CD1c-positive myeloid dendritic cell (primary cell): ENCODE measurements at regions not wholly inside any gene's neighbourhood (a gene's known extent, or its start where the extent isn't known, plus 50 kb on each side); places are given as distances from the start of the nearest gene placed in this dataset.

ENCODE experiments used
- DNase-seq: peaks from one replicate; pipeline ENCODE4 v3.0.0-alpha.2; 2016; ENCODE audit errors: extremely low spot score

DNA sequence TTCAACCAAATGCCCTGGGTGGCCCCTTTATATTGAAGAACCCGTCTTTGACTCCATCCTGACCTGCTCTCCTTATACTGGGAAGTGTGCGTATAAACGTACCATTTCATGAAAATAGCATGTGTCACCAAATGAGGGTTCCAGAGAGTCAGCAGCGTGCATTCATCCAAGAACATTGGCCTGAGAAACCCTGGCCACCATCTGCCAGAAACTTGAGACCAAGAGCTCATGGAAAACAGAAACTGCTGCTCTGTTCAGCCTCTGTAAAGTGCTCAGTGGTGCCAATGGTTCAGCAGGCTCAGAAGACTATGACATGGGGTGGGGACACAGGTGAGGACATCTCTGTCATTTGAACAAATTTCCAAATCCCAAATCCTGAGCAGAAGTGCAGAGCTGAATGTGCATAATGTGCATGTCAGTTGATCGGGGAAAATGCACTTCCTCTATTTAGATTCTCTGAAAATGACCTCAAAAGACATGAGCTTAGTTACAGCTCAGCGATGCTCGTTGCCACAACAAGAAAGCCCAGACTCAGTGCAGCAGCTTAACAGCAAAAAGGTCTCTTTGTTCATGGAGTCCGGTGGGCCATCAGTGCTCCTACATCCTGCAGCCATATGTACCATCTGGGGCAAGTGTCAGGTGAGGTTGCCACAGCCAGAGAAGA, 176.1 kb downstream of the ATPSCKMT start:
- no peak for DNase-seq

DNA sequence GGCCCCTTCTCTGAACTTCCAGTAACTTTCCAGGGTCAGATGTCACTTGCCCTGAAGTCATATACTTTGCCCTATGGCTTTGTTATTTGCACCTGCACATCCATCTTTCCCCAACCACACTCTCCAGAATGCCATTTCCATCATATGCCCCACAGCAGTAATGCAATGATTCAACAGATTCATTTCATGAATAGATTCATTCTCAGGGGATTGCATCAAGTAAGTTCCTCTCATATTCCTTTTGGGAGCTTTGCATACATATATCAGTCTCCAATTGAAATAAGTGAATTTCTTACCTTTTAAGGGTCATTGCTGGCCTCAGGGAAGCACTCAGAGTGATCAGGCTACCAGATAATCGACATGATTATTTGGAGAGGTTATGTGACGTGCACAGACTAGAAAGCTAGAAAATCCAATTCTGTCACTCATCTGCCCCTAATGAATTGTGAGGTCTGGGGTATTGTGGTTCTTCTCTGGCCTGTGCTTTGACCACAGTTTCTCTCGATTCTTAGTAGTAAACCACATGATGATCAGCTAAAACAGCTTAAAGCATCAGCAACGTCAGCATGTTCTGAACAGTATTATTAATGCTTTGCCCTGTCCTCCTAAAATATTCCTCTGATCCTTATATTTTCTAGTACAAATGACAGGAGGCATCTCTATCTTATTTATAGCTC, 179.9 kb downstream of the ATPSCKMT start:
- DNase-seq, result no peak

DNA sequence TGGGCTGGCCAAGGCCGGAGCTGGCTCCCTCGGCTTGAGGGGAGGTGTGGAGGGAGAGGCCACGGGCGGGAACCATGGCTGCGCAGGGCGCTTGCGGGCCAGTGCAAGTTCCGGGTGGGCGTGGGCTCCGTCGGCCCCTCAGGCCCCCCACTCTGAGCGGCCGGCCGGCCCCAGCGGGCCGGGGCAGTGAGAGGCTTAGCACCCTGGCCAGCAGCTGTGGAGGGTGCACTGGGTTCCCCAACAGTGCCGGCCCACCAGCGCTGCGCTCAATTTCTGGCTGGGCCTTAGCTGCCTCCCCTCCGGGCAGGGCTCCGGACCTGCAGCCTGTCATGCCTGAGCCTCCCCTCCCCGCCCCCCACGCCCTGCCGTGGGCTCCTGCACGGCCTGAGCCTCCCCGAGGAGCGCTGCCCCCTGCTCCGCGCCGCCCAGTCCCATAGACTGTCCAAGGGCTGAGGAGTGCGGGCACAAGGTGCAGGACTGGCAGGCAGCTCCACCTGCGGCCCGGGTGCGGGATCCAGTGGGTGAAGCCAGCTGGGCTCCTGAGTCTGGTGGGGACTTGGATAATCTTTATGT, 184.2 kb downstream of the ATPSCKMT start:
- DNase-seq, result no peak

DNA sequence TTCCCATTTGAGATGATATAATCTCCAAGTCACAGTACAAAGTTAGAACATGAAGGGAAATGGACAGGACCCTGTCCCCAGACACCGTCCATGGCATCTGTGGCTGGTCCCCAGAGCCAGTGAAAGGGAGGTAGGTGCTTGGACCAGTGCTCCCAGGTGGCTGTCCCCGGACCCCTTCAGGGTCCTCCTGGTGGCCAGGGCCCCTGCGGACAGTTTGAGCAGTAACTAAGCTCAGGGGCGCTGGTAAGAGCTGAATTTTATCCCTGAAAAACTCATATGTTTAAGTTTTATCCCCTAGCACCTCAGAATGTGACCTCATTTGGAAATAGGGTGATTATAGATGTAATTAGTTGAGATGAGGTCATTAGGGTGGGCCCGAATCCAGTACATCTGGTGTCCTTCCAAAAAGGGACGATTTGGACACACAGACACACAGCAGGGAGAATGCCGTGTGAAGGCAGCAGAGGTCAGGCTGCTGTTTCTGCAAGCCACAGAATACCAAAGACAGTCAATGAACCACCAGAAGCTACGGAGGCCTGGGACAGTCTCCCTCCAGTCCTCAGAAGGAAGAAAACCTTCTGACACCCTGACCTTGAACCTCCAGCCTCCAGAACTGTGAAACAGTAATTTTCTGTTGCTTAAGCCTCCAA, 185.0 kb downstream of the ATPSCKMT start:
- DNase-seq, result no peak

DNA sequence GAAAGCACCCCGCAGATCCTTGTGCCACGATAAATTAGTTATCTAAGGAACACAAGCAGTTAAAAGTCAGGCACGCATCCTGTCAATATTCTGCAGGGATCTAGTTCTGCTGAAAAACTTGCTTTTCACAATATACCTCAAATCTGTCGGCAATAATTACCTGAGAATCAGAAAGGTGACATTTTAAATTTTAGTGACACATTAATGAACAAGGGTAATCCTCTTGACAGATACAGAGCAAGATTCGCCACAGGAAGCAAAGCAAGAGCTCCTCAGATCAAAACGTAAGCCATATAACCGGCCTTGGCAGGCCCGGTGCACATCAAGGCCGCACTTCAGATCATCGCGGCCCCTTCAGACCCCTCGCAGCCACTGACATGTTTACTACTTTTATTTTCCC, 185.7 kb downstream of the ATPSCKMT start:
- no peak for DNase-seq

DNA sequence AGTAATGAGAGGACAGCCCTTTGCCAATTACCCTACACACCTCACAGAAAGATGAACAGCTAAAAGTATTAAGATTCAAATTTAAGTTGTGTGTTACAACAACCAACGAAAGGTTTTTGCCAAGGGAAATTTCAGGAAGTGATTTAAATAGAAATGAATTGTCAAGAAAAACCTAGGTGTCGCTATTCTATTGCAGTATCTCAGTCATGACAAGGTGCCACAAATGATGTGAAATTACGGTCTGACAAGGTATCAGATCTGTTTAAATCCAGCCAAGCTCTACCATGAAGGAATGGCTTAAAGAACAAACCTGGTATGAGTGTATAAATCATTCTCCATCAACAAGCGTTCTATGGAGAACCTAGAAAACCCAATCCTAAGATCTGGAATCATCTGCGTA, 189.7 kb downstream of the ATPSCKMT start:
- DNase-seq, result no peak

DNA sequence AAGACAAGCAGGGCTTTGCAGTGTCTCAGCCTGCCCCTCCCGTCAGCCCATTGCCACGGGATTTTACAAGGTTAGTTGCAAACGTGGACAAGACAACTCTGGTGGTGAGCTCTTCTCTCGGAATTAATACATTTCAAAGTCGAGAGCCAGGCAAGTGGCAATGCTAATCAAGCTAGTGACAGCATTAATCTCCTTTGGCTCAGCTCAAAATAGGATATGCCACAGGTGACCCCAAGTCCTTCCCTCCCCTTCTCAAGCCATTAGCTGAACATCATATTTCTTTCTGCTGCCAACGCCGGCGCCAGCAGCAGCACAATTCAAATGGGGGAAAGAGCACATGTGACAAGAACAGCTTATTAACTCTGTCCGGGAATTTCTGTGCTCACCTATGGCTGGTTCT, 190.1 kb downstream of the ATPSCKMT start:
- DNase-seq, result no peak

DNA sequence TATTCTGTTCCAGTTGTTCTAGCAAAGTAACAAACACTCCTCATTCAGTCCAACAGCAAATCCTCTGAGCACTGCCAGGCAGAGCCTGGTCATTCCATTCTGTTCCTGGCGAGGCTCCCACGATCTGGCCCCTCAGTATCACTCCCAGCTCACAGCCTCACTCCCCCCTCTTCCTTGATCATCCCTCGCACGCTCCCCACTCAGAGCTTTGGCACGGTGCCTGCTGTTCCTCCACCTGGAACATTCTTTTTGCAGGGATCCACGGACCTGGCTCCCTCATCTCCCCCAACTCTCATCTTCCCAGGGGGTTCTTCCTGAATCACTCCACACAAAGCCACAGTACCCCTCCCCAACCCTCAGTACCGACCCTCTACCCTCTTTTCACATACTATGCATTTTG, 192.3 kb downstream of the ATPSCKMT start:
- no peak for DNase-seq

DNA sequence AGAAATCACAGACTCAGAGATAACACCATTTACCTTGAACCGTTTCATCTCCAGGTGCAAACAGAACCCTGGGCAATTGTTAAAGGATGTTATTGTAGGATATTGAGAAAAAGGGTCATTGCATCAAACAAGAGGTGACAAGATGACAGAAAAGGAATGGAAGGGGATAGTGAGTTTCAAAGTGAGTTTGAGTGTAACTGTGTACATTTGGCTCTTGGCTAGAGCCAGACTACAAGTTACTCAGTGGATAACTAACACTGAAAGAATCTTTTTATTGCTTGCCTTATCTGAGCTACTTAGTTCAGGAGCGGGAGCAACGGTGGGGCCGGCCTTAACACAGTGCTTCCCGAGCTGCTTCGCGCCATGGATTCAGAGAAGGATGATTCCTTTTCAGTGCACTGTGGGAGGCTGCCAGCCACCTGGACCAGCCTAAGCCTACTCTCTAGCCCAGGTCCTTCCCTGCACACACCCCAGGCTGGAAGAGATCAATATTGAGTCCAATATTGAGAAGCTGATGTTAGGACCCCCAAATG, 193.4 kb downstream of the ATPSCKMT start:
- DNase-seq, result no peak

DNA sequence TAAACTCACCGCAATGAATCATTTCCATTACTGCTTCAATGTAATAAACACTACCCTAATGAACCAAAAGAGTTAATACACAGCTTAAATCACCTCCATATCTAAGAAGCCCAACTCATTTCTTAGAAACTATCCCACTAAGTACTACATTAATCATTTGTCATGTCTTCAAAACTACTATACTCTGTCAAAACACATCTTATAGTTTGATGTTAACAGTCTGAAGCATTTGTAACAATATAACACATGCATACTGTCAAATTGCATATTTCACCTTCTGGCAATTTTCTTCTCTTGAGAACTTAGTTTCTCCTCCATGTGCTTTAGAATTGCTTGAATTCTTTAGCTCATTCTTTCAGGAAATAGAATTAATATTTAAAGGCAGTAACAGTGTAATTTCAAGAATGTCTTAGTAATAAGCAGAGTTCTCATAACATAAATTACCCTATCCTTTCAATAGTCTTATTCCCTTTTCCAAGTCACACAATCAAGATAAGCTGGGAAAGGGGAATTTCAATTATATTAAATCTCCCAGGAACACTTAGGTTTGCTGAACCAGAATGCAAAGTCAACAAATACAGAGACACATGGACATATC, 199.7 kb downstream of the ATPSCKMT start:
- no peak for DNase-seq

DNA sequence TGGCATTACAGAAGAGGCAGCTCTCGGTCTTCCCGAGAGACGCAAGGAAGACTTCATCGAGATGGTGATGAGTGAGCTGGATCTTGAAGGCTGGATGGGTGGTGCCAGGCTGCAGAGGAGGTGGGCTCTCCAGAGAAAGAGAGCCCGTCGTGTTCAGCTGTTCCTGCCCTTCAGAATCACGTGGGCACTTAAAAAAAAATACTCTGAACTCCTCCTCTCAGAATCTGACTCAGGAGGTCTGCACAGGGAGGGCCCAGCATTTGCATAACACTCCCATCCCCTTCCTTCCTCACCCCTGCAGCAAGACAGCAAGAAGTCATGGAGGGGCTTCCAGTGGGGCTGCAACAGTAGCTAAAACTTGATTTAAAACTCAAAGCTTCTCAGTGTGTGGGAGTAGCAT, 203.0 kb downstream of the ATPSCKMT start:
- no peak for DNase-seq

DNA sequence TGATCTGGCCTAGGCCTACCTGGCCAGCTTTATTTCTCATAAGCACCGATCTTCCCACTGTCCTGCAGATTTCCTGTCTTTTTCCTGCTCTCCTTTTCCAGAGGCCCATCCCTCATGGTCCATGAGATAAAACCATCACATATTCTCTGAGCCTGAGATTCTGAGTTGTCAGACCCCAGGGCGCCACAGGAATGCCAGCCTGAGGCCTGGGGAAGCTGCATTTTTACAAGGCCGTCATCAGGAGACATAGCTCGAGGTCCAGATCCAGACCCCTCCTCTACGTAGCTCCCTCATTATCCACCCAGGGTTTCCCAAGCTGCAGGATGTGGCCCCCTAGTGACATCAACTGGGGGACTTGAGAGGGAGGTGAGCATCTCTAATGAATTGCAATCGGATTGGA, 204.3 kb downstream of the ATPSCKMT start:
- DNase-seq, result no peak

DNA sequence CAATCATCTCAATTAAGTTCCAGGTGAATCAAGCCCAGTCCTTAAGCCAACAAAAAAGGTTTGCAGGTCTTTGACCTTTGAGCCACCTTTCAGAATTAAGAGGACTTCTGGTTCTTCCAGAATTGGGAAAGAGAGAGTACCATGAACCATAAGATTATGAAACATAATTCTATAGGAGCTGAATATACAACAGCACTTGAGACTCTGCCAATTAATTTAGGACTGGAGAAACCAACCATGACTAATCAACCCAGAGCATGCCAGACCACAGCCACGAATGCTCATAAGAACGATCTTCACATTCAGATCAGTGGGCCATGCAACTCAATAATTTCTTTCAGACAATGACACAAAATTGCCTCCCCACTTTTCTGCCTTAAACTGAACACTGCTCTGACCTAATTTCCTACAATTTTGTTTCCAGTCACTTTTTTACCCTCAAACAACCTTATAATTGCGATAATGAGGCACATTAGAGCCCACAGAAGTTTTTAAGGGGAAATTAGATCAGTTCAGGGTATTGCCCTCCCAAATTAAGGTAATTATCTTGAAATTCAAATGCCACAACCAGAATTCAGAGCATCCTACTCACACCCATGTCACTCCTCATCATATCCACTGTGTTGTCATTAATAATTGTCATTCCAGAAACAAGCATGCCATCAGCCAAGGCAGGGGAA, 213.4 kb downstream of the ATPSCKMT start:
- DNase-seq, result no peak

DNA sequence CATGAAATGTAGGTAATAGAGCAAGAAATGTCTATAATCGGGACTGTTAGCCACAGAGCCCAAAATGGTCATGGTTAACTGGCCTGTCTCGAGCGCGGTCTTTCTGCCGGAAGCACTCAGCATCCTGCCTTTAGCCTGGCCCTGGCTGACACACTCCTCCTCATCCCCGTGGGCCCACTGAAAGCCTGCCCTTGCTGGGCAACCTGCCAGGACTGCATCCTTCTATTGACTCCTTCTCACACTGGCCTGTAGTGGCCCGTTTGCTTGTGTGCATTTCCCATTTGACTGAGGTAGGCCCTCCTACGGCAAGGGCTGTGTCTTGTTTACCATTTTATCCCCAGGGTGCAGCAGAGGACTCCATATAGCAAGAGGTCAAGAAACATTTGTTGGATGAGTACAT, 215.7 kb downstream of the ATPSCKMT start:
- no peak for DNase-seq

DNA sequence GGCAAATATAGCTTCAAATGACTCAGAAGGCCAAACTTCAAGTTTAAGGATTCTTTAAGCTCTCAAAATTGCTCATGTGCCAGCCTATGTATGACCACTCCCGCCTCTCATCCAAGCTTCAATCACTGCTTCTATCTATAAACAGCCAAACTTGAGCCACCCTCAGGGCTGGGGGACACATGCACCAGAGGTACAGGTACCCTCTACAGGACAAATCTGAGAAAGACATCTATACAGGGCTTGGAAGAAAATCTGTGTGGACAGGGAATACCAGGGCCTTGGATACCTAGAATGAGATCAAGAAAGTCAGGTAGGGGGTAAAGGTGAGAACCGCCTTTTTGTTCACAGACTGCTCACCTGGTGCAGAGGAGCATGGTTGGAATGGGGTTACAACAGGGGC, 217.9 kb downstream of the ATPSCKMT start:
- no peak for DNase-seq

DNA sequence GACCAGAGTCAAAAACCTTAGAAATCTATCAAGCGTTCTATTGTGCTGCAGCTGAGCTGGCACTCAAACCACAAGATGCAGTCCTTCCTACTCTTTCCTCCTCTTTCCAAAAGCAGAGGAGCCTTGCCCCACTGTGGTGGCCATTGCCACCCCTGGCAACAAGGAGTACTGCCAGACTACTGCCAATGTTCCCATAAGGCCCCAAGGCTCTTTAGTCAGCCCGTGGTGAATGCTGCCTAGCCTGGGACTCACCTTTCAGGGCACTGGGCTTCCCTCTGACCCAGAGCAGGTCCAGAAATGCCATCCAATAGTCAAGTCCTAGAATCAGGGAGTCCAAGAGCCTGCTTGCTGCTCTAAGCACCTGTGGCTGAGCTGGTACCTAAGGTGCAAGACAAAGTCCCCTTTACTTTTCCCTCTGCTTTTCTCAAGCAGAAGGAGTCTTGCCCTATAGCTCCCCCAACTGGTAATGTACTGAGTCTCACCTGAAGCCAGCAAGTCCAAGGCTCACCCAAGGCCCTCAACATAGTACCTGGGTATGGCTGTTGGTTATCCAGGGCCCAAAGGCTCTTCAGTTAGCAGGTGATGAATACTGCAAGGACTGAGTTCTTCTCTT, 219.4 kb downstream of the ATPSCKMT start:
- DNase-seq, result no peak

DNA sequence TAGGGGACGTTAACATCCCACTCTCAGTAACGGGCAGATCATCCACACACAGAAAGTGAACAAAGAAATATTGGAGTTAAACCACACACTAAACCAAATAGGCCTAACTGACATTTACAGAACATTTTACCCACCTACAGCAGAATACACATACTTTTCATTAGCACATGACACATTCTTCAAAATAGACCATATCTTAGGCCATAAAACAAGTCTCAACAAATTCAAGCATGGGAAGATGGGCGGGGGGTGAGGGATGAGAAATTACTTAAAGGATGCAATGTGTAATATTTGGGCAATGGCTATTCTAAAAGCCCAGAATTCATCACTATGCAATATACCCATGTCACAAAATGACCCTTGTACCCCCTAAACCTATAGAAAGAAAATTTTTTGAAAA, 226.2 kb downstream of the ATPSCKMT start:
- no peak for DNase-seq

DNA sequence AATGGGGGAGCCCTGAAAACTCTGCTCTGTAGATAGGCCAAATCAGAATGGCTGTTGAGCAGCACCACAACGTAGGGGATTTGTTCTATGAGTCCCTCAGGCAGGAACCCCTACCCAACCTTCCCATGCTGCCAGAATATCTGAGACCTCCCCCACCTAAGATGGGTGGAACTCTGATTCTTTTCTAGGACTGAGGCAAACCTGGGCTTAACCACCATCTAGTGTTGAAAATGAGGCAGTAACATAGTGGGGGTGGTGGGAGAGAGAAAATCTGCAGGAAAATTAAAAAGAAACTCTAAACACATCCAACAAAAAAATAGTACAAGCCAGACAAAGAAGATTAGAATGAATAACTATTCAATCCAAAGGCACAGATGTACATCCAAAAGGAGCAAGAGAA, 228.4 kb downstream of the ATPSCKMT start:
- DNase-seq, result no peak

DNA sequence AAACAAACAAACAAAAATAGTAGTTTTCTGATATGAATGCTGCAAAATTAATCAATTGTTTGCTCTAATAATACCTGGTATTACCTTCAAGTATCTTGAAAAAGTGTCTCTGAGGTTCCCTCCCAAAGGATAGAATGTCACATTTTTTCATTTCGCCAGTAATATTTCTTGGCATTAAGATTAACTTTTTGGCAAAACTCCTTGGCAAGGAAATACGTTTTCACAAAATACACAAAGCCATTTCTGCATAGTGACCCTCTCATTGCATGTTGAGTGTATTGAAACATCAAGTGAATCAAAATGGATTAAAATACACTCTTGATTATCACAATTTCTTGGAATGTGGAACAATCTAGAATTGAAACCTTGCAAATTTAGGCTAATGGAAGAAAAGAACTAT, 230.5 kb downstream of the ATPSCKMT start:
- DNase-seq, result no peak

DNA sequence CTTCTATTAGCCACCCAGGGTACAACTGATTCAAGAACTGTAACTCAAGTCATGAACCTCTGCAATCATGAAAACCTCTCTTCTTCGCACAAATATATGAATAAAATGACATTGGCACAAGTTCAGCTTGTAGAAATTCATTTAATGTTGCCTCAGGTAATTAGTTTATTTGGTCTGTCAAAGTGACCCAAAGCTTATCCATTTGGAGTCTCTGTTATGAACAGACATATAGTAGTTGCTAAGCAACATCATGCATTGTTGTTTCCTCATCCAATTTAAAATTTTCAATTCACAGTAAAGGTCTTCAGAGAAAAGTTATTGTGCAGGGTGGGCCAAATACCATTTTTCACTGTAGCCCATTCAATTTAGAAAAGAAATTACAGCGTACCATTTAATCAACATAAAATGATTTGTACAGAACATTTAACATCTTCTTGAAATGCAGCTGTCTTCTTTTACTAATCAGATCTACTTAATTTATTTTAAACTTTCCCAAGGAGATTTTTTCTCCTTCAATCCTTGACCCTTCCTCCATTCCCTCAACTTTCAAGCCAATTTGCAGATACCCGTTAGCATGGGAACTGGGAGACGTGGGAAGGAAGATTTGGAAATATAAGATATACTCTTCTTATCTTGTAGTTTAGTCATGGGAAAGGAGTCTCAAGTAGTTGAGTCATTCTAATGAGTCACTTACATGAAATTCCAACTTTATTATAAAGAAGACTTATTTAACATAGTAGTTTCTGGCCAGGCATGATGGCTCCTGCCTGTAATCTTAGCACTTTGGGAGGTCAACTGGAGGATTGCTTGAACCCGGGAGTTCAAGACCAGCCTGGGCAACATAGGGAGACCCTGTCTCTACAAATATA, 231.3 kb downstream of the ATPSCKMT start:
- DNase-seq, result no peak
